Fibroblast of peridontal ligament (primary cell): ENCODE measurements at regions not wholly inside any gene's neighbourhood (a gene's known extent, or its start where the extent isn't known, plus 50 kb on each side); places are given as distances from the start of the nearest gene placed in this dataset.
"Not testable (repeated sequence)": the region's sequence is repeated elsewhere in the genome, so short reads cannot be mapped to it uniquely, and the experiment has no call there.

Source experiments
- DNase-seq: peaks from one replicate; pipeline ENCODE4 v3.0.0-alpha.2; 2010; ENCODE audit errors: extremely low read depth

- no peak for DNase-seq
These were observed 305.4 kb upstream of the PODXL start for GRCh38 chr7:131861620-131862346.

GRCh38 chr7:131859147-131859821 is 302.9 kb upstream of the PODXL start:
- peak; percentile 48 for DNase-seq

GRCh38 chr7:131858611-131859010 is 302.2 kb upstream of the PODXL start:
- no peak for DNase-seq

- DNase-seq: no peak
These were observed 293.0 kb upstream of the PODXL start for GRCh38 chr7:131849472-131849871.

- DNase-seq: no peak
These were observed 291.6 kb upstream of the PODXL start for GRCh38 chr7:131848033-131848432.

GRCh38 chr7:131845573-131846314 is 289.3 kb upstream of the PODXL start:
- DNase-seq: no peak

GRCh38 chr7:131844369-131844768 is 287.9 kb upstream of the PODXL start:
- no peak for DNase-seq

GRCh38 chr7:131843898-131844331 is 287.5 kb upstream of the PODXL start:
- DNase-seq: no peak

GRCh38 chr7:131839967-131840690 is 283.7 kb upstream of the PODXL start:
- no peak for DNase-seq

GRCh38 chr7:131836733-131837132 is 280.3 kb upstream of the PODXL start:
- no peak for DNase-seq

GRCh38 chr7:131835141-131835540 is 278.7 kb upstream of the PODXL start:
- DNase-seq: no peak

GRCh38 chr7:131830681-131831080 is 274.3 kb upstream of the PODXL start:
- DNase-seq: no peak

- DNase-seq: no peak
These were observed 273.6 kb upstream of the PODXL start for GRCh38 chr7:131829947-131830558.

GRCh38 chr7:131827421-131827820 is 271.0 kb upstream of the PODXL start:
- no peak for DNase-seq

GRCh38 chr7:131826960-131827359 is 270.5 kb upstream of the PODXL start:
- DNase-seq: no peak

- DNase-seq: not testable (repeated sequence)
These were observed 267.6 kb upstream of the PODXL start for GRCh38 chr7:131823961-131824440.

GRCh38 chr7:131819891-131820290 is 263.5 kb upstream of the PODXL start:
- no peak for DNase-seq

GRCh38 chr7:131816391-131817007 is 260.1 kb upstream of the PODXL start:
- no peak for DNase-seq

- DNase-seq: no peak
These were observed 252.3 kb upstream of the PODXL start for GRCh38 chr7:131808736-131809135.

- not testable (repeated sequence) for DNase-seq
These were observed 251.7 kb upstream of the PODXL start for GRCh38 chr7:131808156-131808555.

GRCh38 chr7:131803816-131804215 is 247.4 kb upstream of the PODXL start:
- DNase-seq: no peak
